Endothelial cell (in vitro differentiated cells): ENCODE measurements at regions not wholly inside any gene's neighbourhood (a gene's known extent, or its start where the extent isn't known, plus 50 kb on each side); places are given as distances from the start of the nearest gene placed in this dataset.

ENCODE experiments used
- DNase-seq: peaks from one replicate; pipeline ENCODE4 v3.0.0; 2021; ENCODE audit warnings: low spot score
- H3K27ac Mint-ChIP-seq: one replicate; pipeline ENCODE4 v1.8.0; 2021; ENCODE audit warnings: mixed read lengths, inconsistent platforms; ENCODE audit not compliant: unreplicated experiment
- H3K27me3 Mint-ChIP-seq: one replicate; pipeline ENCODE4 v1.8.0; 2021; ENCODE audit warnings: mild to moderate bottlenecking, moderate library complexity, mixed read lengths, inconsistent platforms; ENCODE audit not compliant: unreplicated experiment
- H3K36me3 Mint-ChIP-seq: one replicate; pipeline ENCODE4 v1.8.0; 2021; ENCODE audit warnings: mild to moderate bottlenecking, low read depth, mixed read lengths, inconsistent platforms; ENCODE audit not compliant: unreplicated experiment
- H3K4me1 Mint-ChIP-seq: one replicate; pipeline ENCODE4 v1.8.0; 2021; ENCODE audit warnings: mild to moderate bottlenecking, mixed read lengths, inconsistent platforms; ENCODE audit not compliant: unreplicated experiment
- H3K4me3 Mint-ChIP-seq: one replicate; pipeline ENCODE4 v1.8.0; 2021; ENCODE audit warnings: mild to moderate bottlenecking, mixed read lengths, inconsistent platforms; ENCODE audit not compliant: unreplicated experiment
- H3K9me3 Mint-ChIP-seq: one replicate; pipeline ENCODE4 v1.8.0; 2021; ENCODE audit warnings: mixed read lengths, inconsistent platforms; ENCODE audit not compliant: unreplicated experiment
- TF ChIP-seq, protein P1 (sequence below): fragments of 200-600 bp; sonication (generic); IDR thresholded peaks from one replicate; pipeline ENCODE4 v1.5.0; 2021; ENCODE audit warnings: antibody characterized with exemption; ENCODE audit not compliant: unreplicated experiment

DNA sequence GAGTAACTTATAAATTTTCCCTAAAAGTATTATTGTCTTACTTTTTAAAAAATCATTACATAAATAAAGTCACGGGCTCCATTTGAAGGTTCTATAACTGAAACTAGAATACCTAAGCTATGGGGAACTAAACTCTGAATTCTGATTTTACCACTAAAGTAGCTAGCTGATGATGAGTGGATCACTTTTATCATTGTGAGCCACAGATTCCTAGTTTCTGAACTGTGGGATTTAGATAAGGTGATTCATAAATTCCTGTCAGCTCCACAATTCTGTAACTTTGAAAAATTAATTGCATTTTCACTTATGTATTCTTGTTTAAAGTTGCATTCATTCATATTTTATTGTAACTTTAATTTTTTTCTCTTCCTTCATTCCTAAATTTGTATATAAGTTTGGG is 540.9 kb downstream of the GBA3 start:
- Mint-ChIP-seq H3K27me3 (no peaks in the 10 kb centered on the region), H3K36me3 (no peaks in the 10 kb centered on the region), H3K4me1 (peaks cover 7% of the 10 kb centered on the region), H3K27ac (no peak overlapping the region), H3K4me3 (no peak overlapping the region), H3K9me3 (no peaks in the 10 kb centered on the region)
- TF ChIP-seq, protein P1, sequence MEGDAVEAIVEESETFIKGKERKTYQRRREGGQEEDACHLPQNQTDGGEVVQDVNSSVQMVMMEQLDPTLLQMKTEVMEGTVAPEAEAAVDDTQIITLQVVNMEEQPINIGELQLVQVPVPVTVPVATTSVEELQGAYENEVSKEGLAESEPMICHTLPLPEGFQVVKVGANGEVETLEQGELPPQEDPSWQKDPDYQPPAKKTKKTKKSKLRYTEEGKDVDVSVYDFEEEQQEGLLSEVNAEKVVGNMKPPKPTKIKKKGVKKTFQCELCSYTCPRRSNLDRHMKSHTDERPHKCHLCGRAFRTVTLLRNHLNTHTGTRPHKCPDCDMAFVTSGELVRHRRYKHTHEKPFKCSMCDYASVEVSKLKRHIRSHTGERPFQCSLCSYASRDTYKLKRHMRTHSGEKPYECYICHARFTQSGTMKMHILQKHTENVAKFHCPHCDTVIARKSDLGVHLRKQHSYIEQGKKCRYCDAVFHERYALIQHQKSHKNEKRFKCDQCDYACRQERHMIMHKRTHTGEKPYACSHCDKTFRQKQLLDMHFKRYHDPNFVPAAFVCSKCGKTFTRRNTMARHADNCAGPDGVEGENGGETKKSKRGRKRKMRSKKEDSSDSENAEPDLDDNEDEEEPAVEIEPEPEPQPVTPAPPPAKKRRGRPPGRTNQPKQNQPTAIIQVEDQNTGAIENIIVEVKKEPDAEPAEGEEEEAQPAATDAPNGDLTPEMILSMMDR: no peak
- DNase-seq: no peak

DNA sequence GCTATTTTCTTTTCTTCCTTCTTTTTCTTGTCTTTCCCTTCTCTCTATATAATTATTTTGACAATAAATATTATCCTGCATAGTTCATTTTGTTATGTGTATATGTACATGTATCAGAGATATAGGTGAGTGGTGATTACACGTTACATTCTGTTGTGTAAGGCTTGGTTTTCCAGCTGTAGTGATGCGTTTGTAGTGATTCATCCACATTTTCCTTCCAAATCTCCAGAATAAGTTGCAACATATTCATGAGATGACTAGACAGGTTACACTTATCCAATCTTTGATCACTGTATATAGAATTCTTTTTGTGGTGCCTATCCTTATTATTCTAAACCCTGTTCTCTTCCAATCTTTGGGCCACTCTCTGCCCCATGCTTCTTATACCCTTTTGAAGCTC is 540.2 kb downstream of the GBA3 start:
- no peak overlapping the region for H3K27ac Mint-ChIP-seq
- H3K36me3 Mint-ChIP-seq: no peaks in the 10 kb centered on the region
- H3K4me3 Mint-ChIP-seq: no peak overlapping the region
- no peaks in the 10 kb centered on the region for H3K9me3 Mint-ChIP-seq
- H3K27me3 Mint-ChIP-seq: no peaks in the 10 kb centered on the region
- H3K4me1 Mint-ChIP-seq: peaks cover 7% of the 10 kb centered on the region
- DNase-seq: no peak
- TF ChIP-seq, protein P1: no peak

DNA sequence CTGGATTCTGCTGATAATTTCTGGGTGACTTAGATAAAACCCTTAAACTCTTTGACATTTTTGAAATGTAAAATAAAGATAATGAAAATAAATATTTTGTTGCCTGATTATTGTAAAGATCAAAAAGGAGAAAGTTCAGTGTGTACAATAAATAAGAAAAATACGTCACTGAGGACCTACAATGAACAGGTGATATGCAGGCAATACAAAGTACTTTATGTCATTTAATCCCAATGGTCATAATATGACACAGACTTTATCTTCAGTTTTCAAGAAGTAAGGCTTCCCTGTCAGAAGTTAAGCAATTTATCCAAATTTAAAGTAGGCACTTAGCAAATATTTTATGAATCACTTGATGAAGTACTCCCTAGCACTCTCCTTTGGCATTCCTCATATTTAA is 532.8 kb downstream of the GBA3 start:
- no peaks in the 10 kb centered on the region for H3K36me3 Mint-ChIP-seq
- TF ChIP-seq, protein P1: no peak

DNA sequence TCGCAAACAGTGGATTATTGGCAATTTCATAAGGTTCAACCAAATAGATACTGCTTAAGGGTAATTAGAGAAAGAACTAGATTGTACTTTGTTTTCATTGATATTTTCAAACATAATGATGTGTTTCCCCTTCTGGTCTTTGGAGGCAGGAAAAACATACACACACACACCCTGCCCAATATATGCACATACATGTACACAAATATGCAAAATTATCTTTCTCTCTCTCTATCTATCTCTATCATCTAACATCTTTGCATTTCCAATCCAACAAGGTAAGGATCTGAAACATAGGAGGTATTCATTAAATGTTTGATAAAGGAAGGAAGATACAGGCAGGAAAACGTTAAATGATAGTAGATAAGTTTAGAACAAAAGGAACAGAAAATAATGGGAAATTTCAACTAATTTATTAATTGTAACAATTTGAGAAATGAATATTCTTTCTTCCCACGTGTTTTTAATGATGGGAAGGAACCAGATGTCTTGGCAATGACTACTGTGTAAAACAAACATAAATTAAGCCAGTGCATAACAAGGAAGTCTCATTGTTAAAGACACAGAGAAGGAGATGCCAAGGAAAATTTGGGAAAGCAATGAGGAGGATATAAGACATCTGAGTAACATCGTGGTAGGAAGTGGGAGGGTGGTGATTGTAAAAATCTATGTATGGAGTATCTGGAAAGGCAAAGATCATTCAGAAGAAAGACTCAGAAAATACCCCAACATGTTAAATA is 532.1 kb downstream of the GBA3 start:
- TF ChIP-seq, protein P1: no peak
- no peak overlapping the region for H3K27ac Mint-ChIP-seq
- H3K27me3 Mint-ChIP-seq: no peaks in the 10 kb centered on the region
- peaks cover 6% of the 10 kb centered on the region for H3K4me1 Mint-ChIP-seq
- no peak for DNase-seq
- no peak overlapping the region for H3K4me3 Mint-ChIP-seq
- no peaks in the 10 kb centered on the region for H3K9me3 Mint-ChIP-seq
- H3K36me3 Mint-ChIP-seq: no peaks in the 10 kb centered on the region

More for the DNA sequence above, 532.8 kb downstream of the GBA3 start:
- no peaks in the 10 kb centered on the region for H3K27me3 Mint-ChIP-seq
- H3K4me3 Mint-ChIP-seq: no peak overlapping the region
- H3K4me1 Mint-ChIP-seq: peaks cover 6% of the 10 kb centered on the region
- no peak for DNase-seq
- no peaks in the 10 kb centered on the region for H3K9me3 Mint-ChIP-seq
- H3K27ac Mint-ChIP-seq: no peak overlapping the region

DNA sequence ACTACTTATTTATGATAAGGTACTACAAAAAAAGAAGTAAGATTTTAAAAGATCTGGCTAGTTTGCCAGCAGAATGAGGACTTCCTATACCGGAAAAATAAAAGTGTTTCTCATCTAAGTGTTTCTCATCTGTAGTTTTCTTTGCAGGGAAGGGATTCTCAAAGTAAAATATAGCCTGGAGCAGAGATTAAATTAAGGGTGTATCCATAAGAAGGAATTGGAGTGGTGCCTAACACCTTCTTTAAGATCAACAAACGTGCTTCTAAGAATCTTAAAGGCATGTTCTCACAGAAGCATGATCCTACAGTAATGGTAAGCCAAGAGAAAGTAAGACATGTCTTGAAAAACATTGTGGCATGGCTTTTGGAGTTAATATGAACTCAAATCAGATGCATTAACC is 528.2 kb downstream of the GBA3 start:
- Mint-ChIP-seq H3K4me3 (no peak overlapping the region), H3K4me1 (peaks cover 6% of the 10 kb centered on the region), H3K27ac (no peak overlapping the region), H3K9me3 (no peaks in the 10 kb centered on the region), H3K27me3 (no peaks in the 10 kb centered on the region), H3K36me3 (no peaks in the 10 kb centered on the region)
- DNase-seq: no peak
- TF ChIP-seq, protein P1: no peak
